Ishikawa (cell line): ENCODE measurements at regions not wholly inside any gene's neighbourhood (a gene's known extent, or its start where the extent isn't known, plus 50 kb on each side); places are given as distances from the start of the nearest gene placed in this dataset.

ENCODE experiments used
- CEBPB ChIP-seq: IDR thresholded peaks from 2 replicates; pipeline ENCODE4 v1.6.1; 2012
- CREB1 ChIP-seq: IDR thresholded peaks from 2 replicates; pipeline ENCODE4 v1.6.1; 2012; ENCODE audit warnings: low read depth
- EGR1 ChIP-seq: IDR thresholded peaks from 2 replicates; pipeline ENCODE4 v1.6.1; 2012
- EP300 ChIP-seq: IDR thresholded peaks from 2 replicates; pipeline ENCODE4 v1.6.1; 2012; ENCODE audit warnings: borderline replicate concordance
- FOXM1 ChIP-seq: IDR thresholded peaks from 2 replicates; pipeline ENCODE4 v1.6.1; 2012; ENCODE audit warnings: low read depth, borderline replicate concordance
- TAF1 ChIP-seq: IDR thresholded peaks from 2 replicates; pipeline ENCODE4 v1.6.1; 2012; ENCODE audit warnings: low read depth, mild to moderate bottlenecking
- YY1 ChIP-seq: IDR thresholded peaks from 2 replicates; pipeline ENCODE4 v1.6.1; 2012; ENCODE audit warnings: low read depth
- ZBTB7A ChIP-seq: IDR thresholded peaks from 2 replicates; pipeline ENCODE4 v1.6.1; 2012; ENCODE audit warnings: low read depth
- TF ChIP-seq, protein P1 (sequence below): IDR thresholded peaks from 2 replicates; pipeline ENCODE4 v1.6.1; 2012; ENCODE audit warnings: low read depth, mild to moderate bottlenecking
- TF ChIP-seq, protein P2 (sequence below): IDR thresholded peaks from 2 replicates; pipeline ENCODE4 v1.6.1; 2012

GRCh38 chr18:8893221-8893620 lies 187.9 kb downstream of the MTCL1 start:
- no peak for TF ChIP-seq CREB1
- TF ChIP-seq FOXM1: no peak
- no peak for TF ChIP-seq ZBTB7A
- TF ChIP-seq EP300: no peak
- no peak for TF ChIP-seq CEBPB
- TF ChIP-seq EGR1: no peak
- TF ChIP-seq, protein P1, sequence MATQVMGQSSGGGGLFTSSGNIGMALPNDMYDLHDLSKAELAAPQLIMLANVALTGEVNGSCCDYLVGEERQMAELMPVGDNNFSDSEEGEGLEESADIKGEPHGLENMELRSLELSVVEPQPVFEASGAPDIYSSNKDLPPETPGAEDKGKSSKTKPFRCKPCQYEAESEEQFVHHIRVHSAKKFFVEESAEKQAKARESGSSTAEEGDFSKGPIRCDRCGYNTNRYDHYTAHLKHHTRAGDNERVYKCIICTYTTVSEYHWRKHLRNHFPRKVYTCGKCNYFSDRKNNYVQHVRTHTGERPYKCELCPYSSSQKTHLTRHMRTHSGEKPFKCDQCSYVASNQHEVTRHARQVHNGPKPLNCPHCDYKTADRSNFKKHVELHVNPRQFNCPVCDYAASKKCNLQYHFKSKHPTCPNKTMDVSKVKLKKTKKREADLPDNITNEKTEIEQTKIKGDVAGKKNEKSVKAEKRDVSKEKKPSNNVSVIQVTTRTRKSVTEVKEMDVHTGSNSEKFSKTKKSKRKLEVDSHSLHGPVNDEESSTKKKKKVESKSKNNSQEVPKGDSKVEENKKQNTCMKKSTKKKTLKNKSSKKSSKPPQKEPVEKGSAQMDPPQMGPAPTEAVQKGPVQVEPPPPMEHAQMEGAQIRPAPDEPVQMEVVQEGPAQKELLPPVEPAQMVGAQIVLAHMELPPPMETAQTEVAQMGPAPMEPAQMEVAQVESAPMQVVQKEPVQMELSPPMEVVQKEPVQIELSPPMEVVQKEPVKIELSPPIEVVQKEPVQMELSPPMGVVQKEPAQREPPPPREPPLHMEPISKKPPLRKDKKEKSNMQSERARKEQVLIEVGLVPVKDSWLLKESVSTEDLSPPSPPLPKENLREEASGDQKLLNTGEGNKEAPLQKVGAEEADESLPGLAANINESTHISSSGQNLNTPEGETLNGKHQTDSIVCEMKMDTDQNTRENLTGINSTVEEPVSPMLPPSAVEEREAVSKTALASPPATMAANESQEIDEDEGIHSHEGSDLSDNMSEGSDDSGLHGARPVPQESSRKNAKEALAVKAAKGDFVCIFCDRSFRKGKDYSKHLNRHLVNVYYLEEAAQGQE: no peak
- TF ChIP-seq TAF1: no peak
- TF ChIP-seq, protein P2, sequence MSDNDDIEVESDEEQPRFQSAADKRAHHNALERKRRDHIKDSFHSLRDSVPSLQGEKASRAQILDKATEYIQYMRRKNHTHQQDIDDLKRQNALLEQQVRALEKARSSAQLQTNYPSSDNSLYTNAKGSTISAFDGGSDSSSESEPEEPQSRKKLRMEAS: no peak
- TF ChIP-seq YY1: no peak
